Thyroid gland (tissue), 4 donors: ENCODE measurements at regions not wholly inside any gene's neighbourhood (a gene's known extent, or its start where the extent isn't known, plus 50 kb on each side); places are given as distances from the start of the nearest gene placed in this dataset.

Experiments used
- CTCF ChIP-seq, 6 experiments: fragments of 200-600 bp in 3 of 6; fragments of 450-650 bp in 3 of 6; sonication (generic) in 3 of 6; IDR thresholded peaks; one replicate each; pipeline ENCODE4 v1.5.1; 2016 to 2019; ENCODE audit warnings: antibody characterized with exemption in 6 of 6, mild to moderate bottlenecking in 2 of 6, inconsistent platforms in 1 of 6, moderate library complexity in 1 of 6
- POLR2A ChIP-seq, 2 donors: fragments of 450-650 bp; IDR thresholded peaks; one replicate each; pipeline ENCODE4 v1.6.1; 2017; ENCODE audit warnings: antibody characterized with exemption in 2 of 2, mild to moderate bottlenecking in 2 of 2, moderate library complexity in 1 of 2

- TF ChIP-seq CTCF (IDR thresholded peaks at IDR 0.05) = no peak
- TF ChIP-seq POLR2A (IDR thresholded peaks at IDR 0.05) = no peak
These were observed 150.6 kb upstream of the CELF4 start for GRCh38 chr18:37716106-37716735.
